ENCODE measurements at regions not wholly inside any gene's neighbourhood (a gene's known extent, or its start where the extent isn't known, plus 50 kb on each side); places are given as distances from the start of the nearest gene placed in this dataset.

- no peak for DNase-seq
Measured at GRCh38 chr15:70439304-70439877, 324.0 kb downstream of the UACA start.

- peak in 1 of 2 experiments; percentile 39 for DNase-seq
Measured at GRCh38 chr15:70438776-70439175, 324.6 kb downstream of the UACA start.

DNA sequence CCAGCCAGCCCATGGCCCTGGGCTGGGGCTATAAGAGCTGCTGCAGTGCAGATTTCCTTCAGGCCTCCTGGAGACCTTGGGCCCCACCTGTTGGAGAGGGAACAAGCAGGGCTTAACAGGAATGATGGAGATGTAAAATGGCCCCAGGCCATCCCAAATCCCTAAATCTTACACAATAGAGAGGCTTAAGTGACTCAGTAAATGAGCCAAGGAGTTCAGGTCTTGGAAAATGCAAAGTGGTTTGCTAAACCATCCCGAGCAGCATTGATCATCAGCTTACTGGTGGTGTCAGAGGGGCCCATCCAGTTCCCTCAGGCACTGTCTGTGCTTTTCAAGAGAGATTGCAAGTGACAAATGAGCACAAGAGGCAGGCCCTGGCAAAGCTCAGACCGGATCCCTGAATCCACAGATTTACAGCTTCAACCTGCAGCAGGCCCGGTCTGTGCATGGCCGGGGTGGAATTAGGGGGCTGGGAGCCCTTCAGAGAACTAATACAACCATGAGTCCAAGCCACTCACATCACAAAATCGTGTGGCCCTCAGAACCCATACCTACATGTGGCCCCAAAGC is 325.4 kb downstream of the UACA start:
- DNase-seq = peak in 1 of 2 experiments; percentile 33

DNA sequence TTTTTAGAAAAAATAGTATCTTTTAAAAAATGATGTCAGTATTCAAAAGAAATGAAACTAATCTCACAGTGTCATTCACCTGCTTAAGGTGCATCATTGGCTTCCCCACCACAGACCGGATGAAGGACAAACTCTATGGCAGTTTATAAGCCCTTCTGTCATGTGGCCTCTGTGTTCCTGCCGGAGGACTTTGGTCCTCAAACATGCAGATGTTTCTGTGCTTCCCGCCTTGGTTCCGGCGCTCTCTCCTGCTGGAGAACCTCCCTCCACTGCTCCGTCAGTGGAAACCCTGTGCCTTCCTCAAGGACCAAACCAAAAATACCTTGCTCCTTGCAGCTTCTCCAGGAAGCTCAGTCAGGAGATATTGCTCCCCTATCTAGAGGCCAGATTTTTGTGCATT is 326.3 kb downstream of the UACA start:
- DNase-seq = no peak

- no peak for DNase-seq
Measured at GRCh38 chr15:70436428-70436827, 326.9 kb downstream of the UACA start.

DNA sequence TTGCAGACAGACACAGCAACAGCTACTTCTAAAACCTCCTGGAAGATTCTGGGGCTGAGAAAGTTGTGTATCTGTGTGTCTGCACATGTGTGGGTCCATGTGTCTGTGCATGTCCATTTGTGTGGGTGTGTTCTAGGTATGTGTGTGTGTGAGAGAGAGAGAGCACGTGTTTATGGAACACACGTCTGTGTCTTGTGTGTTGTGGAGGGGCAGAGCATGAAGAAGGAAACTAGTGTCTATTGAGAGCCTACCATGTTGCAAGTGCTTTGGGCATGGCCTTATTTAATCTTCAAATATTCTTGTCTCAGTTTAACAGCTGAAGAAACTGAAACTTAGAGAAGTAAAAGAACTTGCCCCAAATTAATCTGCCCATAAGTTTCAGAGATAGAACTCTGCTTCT is 327.5 kb downstream of the UACA start:
- DNase-seq = no peak

- no peak for DNase-seq
Measured at GRCh38 chr15:70435369-70435768, 328.0 kb downstream of the UACA start.

DNA sequence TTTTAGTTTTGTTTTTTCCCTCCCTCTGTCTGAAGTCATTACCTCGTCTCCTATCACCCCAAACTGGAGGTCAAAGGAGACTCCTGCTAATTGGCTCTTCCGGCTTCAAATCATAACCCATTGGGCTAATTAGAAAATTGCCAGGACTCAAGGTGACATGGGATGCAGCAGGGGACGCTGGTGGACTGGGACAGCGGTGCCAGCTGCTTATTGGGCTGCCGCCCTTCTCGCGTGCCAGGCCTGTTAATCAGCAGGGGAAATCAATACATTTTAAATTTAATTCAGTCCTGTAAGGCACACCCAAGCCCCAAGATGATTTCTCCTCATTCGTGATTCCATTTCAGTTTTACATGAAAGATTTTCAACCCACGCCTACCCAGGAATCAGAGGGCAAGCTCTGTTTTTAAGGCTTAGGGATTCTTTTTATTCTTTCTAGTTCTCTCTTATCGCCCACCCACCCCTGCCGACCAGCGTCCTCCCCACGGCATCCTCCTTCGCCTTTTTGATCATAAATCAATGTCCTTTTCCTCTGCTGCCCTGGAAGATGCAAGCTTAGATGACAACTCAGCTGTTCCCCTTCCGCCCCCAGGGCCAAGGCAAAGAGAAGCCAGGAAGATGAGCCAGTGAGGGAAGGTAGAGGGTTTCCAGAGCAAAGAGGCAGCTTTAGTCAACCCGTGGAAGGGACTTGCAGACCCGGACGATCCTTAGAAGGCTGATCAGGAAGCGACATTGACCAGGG is 329.6 kb downstream of the UACA start:
- no peak for DNase-seq

DNA sequence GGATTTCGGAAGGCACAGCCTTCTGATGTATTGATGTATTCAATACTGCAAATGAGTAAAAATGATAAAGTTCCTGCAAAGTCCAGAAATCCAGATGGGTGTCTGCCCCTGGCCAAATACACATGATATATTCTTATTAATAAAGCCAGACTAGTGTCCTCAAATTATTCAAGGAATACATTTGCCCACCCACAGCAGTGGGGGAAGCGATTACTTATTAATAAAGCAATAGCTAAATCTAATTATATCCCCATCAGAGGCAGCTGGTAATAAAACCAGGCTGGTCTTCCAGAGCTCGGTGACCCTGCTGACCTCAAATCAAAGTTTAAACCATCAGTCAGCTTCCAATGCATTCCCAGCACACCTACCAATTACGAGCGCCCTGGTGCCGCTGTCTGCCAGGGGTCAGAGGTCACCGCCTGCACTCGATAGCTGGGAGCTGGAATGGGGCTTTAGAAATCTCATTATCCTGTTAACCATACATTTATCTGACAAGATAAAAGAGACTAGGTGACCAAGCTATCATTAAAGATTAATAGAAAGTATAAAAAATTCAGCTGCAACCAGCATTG is 330.3 kb downstream of the UACA start:
- DNase-seq = no peak

DNA sequence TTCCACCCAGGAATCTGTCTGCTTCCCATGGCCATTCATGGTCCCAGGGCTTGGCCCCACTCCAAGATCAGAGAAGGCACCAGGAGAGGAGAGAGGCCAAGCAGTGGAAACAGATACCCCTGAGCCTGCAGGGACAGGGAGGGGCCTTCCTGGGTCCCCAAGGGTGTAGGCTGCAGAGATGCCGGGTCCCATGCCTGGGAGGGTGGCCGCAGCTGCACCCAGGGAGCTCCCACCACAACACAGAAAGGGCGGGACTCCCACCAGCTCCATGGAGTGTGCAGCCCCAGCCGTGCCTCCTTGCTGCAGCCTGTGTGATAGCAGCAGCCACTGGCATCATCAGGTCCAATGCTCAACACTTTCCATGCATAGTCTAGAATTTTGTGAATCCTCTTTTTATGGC is 331.5 kb downstream of the UACA start:
- DNase-seq = no peak

DNA sequence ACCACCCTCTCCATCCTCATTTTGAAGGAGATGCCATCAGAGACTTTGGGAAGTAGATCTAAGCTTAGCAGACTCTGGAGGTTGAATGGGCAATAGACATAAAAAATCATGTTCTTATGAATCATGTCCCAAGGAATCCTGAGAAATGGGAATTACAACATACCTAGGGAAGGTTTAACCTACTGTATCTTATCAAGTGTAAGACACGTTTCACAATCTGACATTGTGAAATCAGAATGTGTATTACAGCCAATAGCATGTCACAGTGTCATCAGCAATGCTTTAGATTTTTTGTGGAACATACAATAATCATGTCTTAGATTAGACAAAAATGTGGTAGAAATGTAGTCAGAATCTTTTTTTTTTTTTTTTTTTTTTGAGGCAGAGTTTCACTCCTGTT is 332.4 kb upstream of the TLE3 start:
- no peak for DNase-seq

GRCh38 chr15:70429056-70429722 is 331.5 kb upstream of the TLE3 start:
- DNase-seq = no peak

DNA sequence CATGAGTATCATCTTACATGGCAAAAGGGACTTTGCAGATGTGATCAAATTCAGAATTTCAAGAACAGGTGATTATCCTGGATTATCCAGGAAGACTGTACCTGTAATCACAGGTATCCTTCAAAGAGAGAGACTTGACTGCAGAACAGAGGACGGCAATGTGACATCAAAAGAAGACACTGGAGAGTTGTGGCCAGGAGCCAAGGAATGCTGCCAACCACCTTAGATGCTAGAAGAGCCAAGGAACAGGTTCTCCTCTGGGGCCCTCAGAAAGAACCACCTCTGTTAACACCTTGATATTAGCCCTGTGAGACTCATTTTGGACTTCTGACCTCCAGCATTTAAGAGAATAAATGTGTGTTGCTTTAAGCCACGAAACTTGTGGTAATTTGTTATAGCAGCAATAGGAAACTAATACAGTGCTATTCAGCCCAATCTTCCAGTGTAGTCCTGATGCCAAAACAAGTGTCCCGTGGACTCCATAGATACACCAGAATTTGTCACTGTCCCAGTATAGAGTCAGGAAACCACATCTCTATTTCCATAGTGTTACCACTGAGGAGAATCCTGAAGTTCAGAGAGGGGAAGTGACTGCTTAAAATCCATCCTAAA is 330.6 kb upstream of the TLE3 start:
- DNase-seq = no peak

- DNase-seq = no peak
Measured at GRCh38 chr15:70427167-70428120, 329.7 kb upstream of the TLE3 start.

DNA sequence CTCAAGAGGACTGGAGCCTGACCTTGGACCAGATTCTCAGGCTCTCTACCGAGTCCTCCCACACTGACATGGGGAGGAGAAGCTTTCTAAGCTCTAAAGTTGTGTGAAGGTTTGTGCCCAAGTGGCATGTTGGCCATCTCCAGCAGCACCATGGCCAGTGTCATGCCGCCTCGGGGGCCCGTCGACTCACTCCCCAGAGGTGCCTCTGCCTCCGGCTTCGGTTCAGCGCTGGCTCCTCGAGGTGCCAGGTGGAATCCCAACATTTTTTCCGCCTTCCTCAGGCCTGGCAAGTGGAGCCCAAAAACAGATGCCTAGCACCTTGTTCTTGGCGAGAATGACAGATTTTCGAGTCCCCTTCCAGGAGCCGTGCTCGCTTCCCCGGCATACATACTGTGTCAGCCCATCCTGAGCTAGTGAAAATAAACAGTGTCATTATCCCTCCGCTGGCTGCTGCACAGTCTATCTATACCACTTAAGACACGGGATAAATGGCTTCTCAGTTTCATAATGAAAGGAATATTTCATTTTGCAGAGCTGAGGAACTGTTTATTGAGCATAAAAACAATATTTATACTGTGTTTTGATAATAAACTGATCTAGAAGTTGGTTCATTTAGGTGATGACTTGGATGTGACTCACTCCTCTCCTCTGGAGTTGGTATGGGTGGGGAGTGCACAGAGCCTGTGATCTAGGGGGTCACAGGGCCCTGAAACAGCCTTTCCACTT is 328.5 kb upstream of the TLE3 start:
- no peak for DNase-seq

- peak in 1 of 2 experiments; percentile 4 for DNase-seq
Measured at GRCh38 chr15:70424937-70425411, 327.3 kb upstream of the TLE3 start.

DNA sequence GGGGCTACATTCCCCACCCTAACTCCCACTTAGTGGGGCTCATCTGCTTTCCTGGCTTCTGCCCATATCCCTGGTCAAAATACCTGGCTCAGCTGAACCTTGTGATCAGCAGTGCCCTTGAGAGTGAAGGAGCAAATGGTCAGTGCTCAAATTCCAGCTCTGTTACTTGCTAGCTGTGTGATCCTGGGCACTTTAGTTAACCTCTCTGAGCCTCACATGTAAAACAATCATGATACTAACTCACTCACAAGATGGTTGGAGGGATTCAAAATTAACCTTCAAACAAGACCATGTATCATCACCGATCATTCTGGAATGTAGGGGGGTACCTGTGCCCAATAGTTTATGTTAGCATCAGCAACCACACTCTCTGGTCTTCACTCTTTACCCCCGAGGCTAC is 325.6 kb upstream of the TLE3 start:
- no peak for DNase-seq

DNA sequence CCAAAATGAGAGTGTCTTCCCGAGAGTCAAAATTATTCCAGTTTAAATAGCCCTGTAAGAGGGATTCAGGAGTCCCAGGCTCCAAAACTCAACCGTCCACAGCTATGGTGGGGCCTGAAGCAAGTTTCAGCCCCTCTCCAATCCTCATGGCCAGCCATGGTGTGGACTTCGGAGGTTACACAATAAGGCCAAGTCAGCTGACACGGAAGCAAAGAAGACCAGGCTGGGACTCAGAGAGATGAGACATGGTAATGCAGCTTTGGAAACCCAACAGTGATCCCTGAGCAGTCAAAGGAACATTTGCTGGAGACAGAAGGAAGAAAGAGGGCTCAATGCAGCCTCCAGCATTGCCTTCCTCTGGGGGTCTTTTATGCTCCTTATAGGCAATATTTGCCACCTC is 324.6 kb upstream of the TLE3 start:
- no peak for DNase-seq

DNA sequence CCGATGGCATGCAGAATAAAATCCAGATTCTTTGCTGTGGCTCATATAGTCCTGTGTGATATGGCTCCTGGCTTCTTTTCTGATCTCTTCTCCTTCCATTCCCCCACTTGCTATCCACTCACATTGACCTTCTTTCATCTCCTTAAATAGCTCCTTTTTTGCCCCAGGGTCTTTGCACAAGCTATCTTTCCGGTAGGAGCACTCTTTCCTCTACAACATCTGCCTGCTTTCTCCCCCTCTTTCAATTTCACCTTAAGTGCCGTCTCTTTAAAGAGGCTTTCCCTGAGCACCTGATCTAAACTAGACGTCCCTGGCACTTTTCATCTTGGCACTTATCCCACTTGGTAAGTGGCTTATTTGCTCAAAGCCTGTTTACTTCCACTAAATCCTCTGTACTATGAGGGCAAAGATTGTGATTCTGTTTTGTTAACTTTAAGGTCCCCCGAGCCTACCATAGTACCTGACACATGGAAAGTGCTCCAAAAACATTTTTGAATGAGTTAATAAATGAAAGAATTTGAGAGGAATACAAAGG is 323.3 kb upstream of the TLE3 start:
- DNase-seq = peak; percentile 91 to 95

GRCh38 chr15:70420086-70420947 is 322.6 kb upstream of the TLE3 start:
- DNase-seq = peak in 1 of 2 experiments; percentile 42

Data from NCI-H524 (cell line).